GM21576 (cell line): ENCODE measurements at regions not wholly inside any gene's neighbourhood (a gene's known extent, or its start where the extent isn't known, plus 50 kb on each side); places are given as distances from the start of the nearest gene placed in this dataset.

Source experiments
- ATAC-seq: cut with Tn5 transposase; IDR thresholded peaks from one replicate; pipeline ENCODE4 v1.9.1; 2021; ENCODE audit warnings: mild to moderate bottlenecking, moderate library complexity; ENCODE audit not compliant: unreplicated experiment

DNA sequence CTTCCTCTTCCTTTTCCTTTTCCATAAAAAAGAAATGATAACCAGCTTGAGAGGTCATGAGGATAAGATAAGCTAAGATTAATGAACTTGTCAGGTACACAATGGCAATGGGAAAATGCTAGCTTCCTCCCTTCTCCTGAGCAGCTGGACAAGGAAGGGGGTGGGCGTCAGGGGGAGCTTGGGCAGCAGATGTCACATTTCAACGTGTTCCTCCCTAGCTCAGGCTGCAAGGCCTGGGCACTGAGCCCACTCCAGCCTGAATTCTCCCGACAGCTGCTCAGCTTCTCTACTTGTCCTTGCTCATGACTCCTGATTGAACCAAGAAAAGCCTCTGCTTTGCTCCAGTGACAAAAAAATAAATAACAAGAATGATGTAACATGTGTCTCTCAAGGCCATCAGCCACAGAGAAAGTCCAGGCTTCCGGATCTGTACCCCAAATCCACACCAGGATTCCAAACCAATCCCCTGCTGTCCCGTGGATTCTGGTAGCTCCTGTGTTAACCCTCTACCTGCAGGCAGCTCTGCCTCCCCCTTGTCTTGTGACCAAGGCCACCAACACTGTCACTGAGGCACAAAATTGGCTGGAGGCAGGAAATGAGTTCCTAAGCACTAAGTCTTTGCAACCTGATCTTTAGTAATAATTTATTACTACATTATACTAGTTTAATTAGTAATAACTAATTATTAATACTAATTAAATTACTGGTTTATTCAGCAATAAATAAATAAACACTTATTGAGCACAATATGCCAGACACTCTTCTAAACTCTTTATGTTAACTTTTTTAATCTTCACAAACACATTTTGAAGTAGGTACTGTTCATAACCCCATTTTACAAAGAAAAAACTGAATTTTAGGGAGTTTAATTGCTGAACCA is 146.5 kb downstream of the CCDC34 start:
- ATAC-seq, result no peak

DNA sequence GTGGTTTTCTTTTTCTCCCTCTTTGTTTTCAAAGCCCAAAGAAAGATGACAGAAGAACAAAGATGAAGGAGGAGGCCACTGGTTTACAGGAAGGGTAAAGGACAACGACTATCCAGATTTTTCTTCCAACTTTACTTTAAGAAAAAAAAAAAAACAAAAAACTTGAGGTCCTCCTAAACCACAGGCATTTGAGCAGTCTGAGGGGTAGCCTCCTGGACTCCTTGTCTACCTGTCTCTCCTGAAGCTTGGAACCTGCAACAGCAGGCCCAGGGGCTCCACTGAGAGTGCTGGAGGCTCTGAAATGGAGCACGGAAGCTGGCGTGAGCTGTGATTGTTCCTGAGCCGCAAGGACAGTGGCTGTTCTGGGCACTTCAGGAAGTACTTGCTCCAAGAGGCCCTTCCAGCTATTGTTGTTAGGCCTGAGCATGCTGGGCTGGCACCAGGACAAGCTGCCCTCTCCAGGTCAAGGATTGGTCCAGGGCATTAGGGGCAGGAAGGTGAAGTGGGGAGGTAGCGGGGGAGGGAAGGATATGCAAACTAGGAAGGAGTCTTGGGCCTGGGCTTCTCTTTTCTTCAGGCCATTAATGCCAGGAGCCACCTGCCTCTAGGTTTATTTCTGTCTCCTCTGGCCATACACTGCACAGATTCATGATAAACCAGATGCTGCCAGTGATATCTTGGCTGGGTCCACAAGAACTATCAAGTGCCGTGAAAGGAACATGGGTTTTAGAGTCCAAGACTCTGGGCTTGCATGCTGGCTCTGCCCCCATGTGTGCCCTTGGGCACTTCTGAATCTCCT is 147.3 kb downstream of the CCDC34 start:
- ATAC-seq, result no peak

DNA sequence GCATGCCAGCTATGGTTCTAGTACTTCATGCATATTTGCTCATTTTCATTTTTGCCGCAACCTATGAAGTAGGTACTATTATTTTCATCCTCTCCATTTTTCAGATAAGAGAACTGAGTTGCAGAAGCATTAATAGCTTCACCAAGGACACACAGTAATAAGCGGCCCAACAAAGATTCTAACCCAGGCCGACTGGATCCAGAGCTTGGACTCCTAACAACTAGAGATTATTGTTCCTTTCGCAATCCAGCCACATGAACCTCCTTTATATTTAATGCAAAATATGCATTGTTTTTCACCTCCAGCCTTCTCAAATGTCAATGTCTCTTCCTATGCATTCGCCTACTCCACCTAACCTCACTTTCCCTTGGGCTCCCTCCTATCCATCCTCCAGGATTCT is 148.3 kb downstream of the CCDC34 start:
- no peak for ATAC-seq

DNA sequence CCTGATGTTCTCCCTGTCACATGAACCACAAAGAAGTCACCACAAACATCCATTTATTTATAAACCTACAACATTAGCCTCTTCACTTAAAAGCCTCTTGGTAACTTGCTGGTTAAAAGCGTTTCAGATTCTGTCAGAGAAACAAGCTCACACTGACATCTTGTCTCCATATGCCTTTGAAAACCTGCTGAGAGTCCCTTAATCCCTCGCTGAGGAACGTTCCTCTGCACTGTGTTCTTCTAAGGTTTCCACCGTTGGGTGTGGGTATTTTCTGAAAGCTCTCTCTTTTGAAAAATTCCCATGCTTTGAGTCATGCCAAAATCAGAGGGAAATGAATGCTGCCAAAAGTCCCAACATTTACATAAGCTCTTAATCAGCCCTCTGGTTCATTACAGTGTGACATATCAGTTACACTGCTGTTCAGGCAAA is 149.8 kb downstream of the CCDC34 start:
- no peak for ATAC-seq

DNA sequence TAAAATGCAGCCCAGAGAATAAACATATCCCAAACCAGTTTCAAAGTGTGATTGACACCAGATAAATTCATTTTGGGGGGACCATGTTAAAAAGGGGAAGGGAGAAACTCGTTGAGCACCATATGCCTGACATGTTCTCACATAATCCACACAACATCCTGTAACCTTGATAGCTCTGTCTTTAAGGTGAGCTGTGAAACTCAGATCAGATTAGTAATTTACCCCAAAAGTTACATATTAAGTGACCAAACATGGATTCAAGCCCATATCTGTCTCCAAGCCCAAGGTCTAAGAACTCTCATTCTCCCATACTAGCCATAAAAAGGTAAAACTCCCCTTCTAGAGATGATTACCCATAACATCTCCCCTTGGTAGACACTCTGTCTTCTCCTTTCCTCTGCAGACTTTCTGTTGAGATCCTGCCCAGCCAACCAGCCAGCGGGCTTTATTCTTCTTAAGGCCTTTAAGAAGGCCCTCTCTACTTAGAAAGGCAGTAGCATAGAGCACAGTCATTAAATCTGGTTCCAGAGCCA is 150.7 kb downstream of the CCDC34 start:
- ATAC-seq, result no peak

DNA sequence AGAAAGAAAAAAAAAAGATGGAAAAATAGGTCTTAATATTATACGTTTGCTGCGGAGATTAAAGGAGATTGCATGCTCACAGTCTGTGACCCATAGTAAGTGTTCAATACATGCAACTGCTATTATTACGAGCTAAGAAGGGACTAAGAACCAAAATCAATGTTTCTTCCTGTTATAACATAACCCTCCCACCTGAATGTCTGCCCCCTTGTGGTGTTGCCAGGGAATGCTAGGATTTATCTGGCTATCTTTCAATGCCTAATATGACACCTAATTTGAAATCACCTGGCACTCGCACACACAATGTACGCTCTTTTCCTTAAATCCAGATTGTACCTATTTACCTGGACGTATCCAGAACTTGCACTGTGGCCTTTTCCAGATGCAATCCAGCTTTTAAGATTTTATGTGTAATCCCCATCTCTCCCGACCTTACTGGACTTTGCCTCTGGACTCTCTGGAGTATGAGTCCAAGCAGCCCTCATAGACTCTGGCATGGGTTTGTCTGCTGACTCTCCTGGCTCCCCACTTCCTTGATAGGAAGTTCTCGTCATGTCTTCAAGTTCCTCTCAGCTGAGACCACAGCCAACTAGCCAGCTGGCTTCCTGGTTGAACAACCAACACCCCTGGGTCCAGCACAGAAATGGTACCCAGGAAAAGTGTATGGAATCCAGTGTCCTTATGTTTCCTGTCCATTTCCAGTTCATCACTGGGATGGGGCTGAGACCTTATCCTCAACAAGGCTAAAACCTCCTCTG is 151.5 kb downstream of the CCDC34 start:
- ATAC-seq, result no peak

DNA sequence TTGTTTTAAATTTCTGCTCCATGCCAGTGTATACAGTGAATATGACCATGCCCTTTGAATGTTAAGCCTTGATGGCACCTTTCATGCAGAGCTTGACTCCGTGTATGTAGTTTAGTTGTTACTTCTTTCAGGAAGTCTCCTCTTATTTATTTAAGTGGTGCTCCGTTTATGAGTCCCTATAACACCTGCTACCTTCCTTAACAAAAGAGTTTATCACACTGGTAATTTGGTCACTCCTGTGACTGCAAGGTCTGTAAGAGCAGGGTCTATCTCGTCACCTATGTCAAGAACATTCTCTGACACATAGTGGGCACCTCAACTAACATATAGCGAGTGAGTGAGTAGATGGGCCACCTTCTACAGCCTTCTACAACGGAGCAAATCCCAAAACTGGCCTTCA is 152.5 kb downstream of the CCDC34 start:
- ATAC-seq, result no peak

DNA sequence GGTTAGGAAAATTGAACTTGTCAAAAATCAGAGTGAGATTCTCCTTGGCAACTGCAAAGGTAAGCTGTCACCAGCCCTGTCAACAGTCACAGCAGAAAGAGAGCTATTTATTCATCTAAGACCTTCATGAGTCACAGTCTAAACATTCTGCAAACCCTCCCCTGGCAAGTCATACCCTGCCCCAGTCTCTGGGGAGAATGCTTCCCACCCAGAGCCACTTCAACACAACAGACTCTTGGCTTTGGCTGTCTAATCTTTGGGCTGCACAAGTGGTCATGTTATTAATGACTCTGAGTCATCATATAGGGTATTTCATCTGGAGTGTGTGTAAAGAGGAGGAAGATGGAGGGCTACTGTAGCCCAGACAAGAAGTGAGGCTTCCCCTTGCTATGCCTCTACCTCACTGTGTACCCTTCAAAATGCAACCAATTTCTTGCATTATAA is 153.4 kb downstream of the CCDC34 start:
- peak; percentile 36 for ATAC-seq

DNA sequence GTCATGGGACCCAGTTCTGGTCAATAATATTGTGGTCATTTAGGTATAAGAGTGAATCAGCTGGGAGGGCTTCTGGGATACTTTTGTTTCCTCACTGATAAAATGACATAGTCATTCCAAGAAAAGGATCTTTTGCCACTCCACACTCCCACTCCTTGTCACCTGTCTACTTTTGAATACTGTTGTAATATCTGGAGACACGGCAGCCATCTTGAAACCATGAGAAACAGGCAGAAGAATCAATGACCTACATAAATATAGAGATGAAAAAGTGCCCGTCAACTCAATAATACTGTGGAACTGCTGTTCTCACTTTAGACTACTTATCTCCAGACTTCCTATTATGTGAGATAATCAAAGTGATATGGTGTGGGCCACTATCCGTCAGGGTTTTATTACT is 154.2 kb downstream of the CCDC34 start:
- no peak for ATAC-seq

DNA sequence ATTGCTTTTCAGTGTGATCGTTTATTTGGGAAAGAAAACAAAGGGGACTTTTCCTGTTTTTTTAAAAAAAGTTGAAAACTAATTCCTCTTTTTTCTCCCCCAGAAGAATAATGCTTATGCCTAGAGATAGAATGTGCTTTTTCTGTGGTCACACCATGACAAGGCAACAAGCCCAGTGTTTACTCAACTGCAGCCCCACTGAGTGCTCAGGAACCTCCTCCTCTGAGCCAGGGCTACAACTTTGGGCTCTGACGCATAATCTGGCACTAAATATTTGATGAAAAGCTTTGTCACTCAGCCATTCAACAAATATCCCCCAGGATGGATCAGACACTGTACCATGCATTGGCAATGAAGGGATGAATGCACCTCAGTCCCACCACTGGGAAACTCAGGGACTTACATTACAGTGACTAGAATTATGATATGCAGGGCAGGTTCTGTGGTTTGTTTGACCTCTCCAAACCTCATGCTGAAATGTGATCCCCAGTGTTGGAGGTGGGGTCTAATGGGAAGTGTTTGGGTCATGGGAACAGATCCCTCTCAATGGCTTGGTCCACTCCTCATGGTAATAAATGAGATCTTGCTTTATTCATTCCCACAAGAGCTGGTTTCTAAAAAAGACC is 155.9 kb downstream of the CCDC34 start:
- ATAC-seq, result no peak

DNA sequence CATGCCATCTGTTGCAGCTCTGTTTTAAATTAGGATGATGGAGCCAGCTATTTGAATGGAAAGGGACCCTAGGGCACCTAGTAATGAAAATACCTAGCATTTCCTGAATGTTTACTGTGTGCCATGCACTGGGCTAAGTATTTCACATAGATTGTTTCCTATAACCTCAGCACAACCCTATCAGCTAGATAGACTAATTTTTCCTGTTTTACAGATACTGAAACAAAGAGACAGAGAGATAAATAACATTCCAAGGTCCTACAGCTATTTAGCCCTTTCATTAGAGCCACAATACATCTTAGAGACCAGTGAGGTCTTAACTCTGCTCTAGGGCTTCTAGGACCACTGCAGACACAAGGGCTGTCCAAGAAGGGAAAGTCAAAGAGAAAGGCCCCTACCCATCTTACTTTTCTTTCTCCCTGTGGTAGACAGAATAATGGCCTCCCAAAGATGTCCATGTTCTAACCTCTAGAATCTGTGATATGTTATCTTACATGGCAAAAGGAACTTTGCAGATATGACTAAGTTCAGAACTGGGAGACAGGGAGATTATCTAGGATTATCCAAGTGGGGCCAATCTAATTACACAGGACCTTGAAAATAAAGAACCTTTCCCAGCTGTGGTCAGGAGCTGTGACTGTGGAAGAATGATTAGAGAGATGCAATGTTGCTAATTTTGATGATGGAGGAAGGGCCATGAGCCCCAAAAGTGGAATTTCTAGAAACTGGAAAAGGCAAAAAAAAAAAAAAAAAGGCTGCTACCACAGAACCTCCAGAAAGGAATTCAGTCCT is 157.0 kb downstream of the CCDC34 start:
- ATAC-seq, result no peak

DNA sequence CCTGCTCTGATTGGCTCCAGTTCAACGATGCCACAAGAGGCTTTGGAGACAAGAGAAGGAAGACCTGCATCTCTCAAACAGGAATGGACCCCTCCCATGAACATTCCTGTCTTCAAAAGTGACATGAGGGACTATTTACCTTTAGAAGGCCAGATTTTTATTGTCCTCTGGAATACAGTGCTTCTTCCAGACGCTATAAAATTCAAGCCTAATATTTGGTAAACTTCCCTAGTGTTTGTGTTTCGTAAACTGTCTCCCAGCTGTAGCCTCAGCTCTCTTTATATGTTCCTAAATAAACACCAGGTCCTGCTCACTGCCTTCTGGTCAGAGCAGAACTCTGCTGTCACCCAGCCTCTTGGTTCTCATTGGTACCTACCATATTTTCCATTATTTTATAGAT is 157.8 kb downstream of the CCDC34 start:
- no peak for ATAC-seq

DNA sequence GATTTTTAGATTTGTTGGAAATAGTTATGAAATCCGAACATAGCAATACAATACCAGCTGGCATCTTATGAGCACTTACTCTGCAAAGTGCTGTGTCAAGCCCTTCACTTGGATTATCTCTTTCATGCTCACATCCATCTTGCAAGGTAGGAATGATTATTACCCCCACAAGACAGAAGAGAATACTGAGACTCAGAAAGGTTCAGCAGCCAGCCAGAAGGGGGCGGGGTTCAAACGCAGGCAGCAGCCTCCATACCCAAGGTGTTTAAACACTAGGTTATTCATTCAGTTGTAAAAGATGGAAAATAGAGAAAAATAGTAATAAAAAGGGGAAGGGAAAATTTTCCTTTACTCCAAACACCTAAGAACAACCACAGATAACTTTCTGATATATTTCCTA is 158.5 kb downstream of the CCDC34 start:
- no peak for ATAC-seq

DNA sequence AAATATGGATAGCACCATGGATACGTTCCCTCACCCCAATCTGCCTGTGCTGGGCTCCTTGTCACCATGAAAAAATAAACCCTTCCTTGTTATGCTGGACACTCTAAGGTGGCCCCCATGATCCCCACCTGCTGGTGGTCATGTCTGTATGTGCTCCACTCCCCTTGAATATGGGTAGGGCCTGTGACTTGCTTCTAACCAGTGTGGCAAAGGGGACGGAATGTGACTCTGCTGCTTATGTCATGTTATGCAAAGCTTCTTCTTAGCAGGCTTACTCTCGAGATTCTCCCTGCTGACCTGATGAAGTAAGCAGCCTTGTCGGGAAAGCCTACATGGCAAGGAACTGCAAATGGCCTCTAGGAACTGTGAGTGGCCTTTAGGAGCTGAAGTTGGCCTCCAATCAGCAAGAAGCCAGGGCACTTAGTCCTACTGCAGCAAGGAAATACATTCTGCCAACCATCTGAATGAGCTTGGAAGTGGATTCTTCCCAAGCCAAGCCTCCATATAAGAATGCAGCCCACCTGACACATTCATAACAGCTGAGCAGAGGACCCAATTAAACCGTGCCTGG is 159.9 kb downstream of the CCDC34 start:
- no peak for ATAC-seq

DNA sequence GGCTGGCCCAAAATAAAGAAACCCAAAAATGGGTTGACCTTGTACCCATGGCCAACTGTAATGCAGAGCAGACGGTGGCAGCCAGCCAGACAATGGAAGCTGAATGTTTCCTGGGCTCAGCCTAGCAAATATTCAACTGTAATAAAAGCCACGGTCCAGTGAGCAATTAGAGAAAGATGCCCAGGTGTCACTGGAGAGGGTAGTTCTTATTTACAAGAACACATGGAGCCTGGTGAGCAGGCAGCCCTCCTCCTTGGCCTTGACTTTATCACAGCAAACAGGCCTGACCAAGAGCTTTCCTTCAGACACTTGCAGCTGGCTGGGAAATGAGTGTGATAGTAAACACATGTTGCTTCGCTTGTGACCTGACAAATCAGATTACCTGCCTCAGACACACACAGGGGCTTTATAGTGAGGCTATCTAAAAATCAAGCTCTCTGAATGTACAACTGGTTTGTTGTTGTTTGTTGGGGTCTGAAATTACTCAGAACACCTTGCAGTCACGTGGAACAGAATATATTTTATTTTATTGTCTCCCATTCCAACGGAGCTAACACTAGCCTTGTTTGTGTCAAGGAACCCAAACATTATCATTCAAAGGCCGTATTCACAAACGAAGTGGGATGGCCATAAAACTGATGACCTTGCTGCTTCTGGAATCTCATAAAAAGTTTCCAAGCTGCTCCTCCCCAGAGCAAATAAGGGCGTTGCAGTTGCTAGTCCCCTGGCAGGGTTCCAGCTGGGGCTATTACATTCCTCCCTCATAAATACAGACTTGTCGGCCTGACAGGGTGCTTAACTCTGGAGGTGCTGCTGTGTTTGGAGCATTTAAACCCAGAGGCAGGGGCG is 161.1 kb downstream of the BBOX1 start:
- ATAC-seq, result no peak

DNA sequence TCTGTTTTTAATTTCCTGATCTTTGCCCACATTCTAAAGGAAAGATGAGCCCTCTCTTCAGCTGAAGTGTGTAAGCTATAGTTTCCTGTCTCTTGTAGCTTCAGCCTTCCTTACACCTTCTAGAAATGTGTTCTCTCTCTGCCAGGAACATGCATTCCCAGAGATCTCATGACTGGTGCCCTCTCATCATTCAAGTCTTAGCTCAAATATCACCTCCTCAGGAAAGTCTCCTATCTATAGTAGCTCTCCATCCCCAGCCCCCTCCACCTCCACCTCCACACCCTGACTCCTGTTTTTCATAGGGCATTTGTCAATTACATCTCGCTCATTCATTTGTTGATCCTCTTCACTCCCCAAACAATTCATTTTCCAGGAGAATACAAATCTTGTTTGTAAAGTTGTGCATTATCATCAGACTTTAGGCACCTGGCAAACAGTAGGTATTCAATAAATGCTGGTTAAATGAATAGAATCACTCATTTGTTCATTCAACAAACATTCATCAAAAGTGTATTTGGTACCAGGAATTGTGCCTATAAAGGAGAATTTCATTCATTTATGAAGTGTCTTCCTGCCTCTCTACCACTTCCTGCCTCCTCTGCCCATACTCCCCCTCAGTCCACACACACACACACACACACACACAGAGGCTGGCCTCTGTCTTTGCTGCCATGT is 160.3 kb downstream of the BBOX1 start:
- no peak for ATAC-seq

DNA sequence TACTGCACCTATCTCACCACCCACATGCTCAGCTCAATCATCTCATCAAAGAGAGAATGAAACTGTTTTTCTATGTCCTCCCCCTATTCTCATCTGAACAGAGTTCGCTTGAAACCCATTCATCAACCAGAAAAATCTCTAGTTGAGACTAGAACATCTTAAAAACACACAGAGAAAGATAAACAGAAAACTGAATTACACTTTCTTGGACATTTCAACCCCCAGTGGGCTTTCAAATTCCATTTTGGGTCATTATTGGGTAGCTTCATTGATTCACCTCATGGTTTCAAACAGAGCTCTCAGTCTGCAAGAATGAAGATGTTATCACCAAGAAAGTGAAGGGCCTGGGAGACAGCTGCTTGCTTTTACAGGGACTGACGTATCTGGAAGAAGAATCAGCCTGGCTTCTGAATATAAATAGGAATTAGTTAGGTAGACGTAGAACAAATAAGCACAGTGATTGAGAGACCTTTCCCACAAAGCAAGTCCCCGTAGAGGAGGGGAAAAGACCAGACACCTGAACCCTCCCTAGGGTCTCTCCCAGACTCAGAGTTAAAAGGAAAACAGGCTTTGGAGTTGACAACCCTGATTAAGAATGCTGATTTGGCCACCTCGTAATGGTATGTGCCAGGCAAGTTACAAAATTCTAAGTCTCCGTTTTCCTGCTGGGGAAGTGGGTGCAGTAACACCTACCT is 155.7 kb downstream of the BBOX1 start:
- no peak for ATAC-seq
